ENCODE measurements at regions not wholly inside any gene's neighbourhood (a gene's known extent, or its start where the extent isn't known, plus 50 kb on each side); places are given as distances from the start of the nearest gene placed in this dataset.

- no peak for TF ChIP-seq CTCF (IDR thresholded peaks at IDR 0.05 in 2 of 3, conservative IDR thresholded peaks at IDR 0.05 in 1 of 3; ENCODE audit: borderline replicate concordance in 1 of 3, insufficient read depth in 1 of 3, low read depth in 2 of 3, low read length in 2 of 3)
- TF ChIP-seq ZFX (IDR thresholded peaks at IDR 0.05): no peak
- no peak for TF ChIP-seq POLR2AphosphoS5 (IDR thresholded peaks at IDR 0.05; ENCODE audit: low read depth, low read length)
- TF ChIP-seq ATF3 (IDR thresholded peaks at IDR 0.05): no peak
- no peak for TF ChIP-seq JUND (IDR thresholded peaks at IDR 0.05)
- no peak for TF ChIP-seq SP1 (IDR thresholded peaks at IDR 0.05; ENCODE audit: low read depth)
- no peak for TF ChIP-seq EZH2 (IDR thresholded peaks at IDR 0.05)
- TF ChIP-seq SIN3A (IDR thresholded peaks at IDR 0.05; ENCODE audit: low read depth): no peak
- no peak for TF ChIP-seq EGR1 (IDR thresholded peaks at IDR 0.05; ENCODE audit: low read depth)
Observed at GRCh38 chr21:22076471-22076870, 1078.3 kb downstream of the NCAM2 start (continued).

GRCh38 chr21:22083899-22084298 is 1085.7 kb downstream of the NCAM2 start:
- ChIA-PET RAD21 (ENCODE audit: low non-redundant PET in 1 of 2, low total read pairs in 2 of 2, uncharacterized antibody in 2 of 2, unreplicated experiment in 2 of 2) (no interaction called here), CTCF (no interaction called here)
- no peak for TF ChIP-seq REST (IDR thresholded peaks at IDR 0.05; ENCODE audit: low read depth)
- TF ChIP-seq CTCF (IDR thresholded peaks at IDR 0.05 in 2 of 3, conservative IDR thresholded peaks at IDR 0.05 in 1 of 3; ENCODE audit: borderline replicate concordance in 1 of 3, insufficient read depth in 1 of 3, low read depth in 2 of 3, low read length in 2 of 3): no peak
- no peak for TF ChIP-seq POLR2A (IDR thresholded peaks at IDR 0.05; ENCODE audit: borderline replicate concordance, extremely low read depth, insufficient read depth, insufficient read length)
- no peak for TF ChIP-seq ELF1 (IDR thresholded peaks at IDR 0.05; ENCODE audit: borderline replicate concordance, low read depth)

More at GRCh38 chr21:22083899-22084298, 1085.7 kb downstream of the NCAM2 start:
- intact Hi-C loops (cut with micrococcal nuclease): no loop called here
- H3K4me2 ChIP-seq (ENCODE audit: low read length): no peak overlapping the region
- no peak overlapping the region for H3K27ac ChIP-seq (ENCODE audit: low read depth, low read length)
- no peak overlapping the region for H3K4me3 ChIP-seq (replicated peaks in 1 of 2; ENCODE audit: low read depth in 1 of 2, low read length in 2 of 2)
- H3K79me2 ChIP-seq (ENCODE audit: insufficient read depth, low read length): no peaks in the 10 kb centered on the region
- H3K36me3 ChIP-seq (ENCODE audit: control insufficient read depth in 1 of 2, insufficient read depth in 2 of 2, low read length in 2 of 2): no peaks in the 10 kb centered on the region
- ATAC-seq (no peak), DNase-seq (ENCODE audit: low read depth, low spot score) (no peak)
- no peaks in the 10 kb centered on the region; the same call in 1 of the 2 replicates for H4K20me1 ChIP-seq (ENCODE audit: insufficient read depth)
- H3K9me3 ChIP-seq (ENCODE audit: control insufficient read depth in 1 of 2, insufficient read depth in 1 of 2, low read depth in 1 of 2, low read length in 2 of 2): peaks cover 4 to 13% of the 10 kb centered on the region in 2 experiments; a peak in 3 of 4 replicates
- POLR2A ChIA-PET: no interaction called here
- H2AFZ ChIP-seq (ENCODE audit: low read depth, low read length, poor library complexity, severe bottlenecking): no peak overlapping the region
- H3K9ac ChIP-seq (ENCODE audit: low read length): no peak overlapping the region
- H3K4me1 ChIP-seq (ENCODE audit: control insufficient read depth in 1 of 2, insufficient read depth in 2 of 2, low read length in 2 of 2): no peaks in the 10 kb centered on the region
- no peaks in the 10 kb centered on the region for H3K27me3 ChIP-seq (ENCODE audit: insufficient read depth, low read length)
- BruUV-seq (replicated peaks): no TSS peak
- no peaks in the 10 kb centered on the region for H3K9me2 ChIP-seq (ENCODE audit: insufficient read depth)

Measured in HCT116 (cell line).